ENCODE measurements at regions not wholly inside any gene's neighbourhood (a gene's known extent, or its start where the extent isn't known, plus 50 kb on each side); places are given as distances from the start of the nearest gene placed in this dataset.
A peak's percentile ranks its signal among the peaks of the same experiment; 100 is the strongest.

DNA sequence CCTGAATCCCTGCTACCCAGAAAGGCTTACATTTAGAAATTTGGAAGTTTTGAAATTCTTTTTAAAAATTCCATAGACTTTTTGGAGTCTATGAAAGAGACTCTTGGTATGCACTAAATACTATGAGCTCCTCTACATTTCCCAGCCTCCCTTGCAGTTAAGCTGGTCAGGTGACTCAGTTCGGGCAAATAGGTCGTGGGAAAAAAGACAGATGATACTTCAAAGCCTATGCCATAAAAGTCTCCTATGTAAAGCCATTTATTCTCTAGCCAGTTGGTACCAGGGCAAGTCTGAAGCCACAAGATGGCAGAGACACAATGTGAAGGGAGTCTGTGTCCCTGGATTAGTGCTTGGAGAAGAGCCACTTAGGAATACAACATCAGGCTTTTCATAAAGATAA lies 101.8 kb downstream of the BOD1 start:
- Histone ChIP-seq H3K79me1 (ENCODE audit: low read depth, low read length) (no peaks in the 10 kb centered on the region), H2BK15ac (ENCODE audit: low read length) (no peak overlapping the region), H3K9ac (replicated peaks in 1 of 4; ENCODE audit: extremely low read depth in 1 of 4, low read depth in 3 of 4, low read length in 3 of 4) (no peak overlapping the region), H3K27ac (ENCODE audit: low read depth, low read length) (no peak overlapping the region), H2BK20ac (ENCODE audit: low read length) (no peak overlapping the region), H4K91ac (replicated peaks; ENCODE audit: insufficient read length, low read length) (no peak overlapping the region), H3K18ac (ENCODE audit: extremely low read depth, low read length) (no peak overlapping the region), H2AFZ (ENCODE audit: low read length) (no peak overlapping the region), H3K23ac (ENCODE audit: insufficient read length) (no peak overlapping the region), H3K4me1 (replicated peaks in 1 of 4; ENCODE audit: control insufficient read depth in 3 of 4, insufficient read depth in 4 of 4, low read length in 3 of 4) (peaks cover 0 to 9% (median 1%) of the 10 kb centered on the region in 4 experiments; a peak in 1 of 7 replicates), H3K36me3 (ENCODE audit: control insufficient read depth in 2 of 4, insufficient read depth in 4 of 4, low read length in 3 of 4) (no peaks in the 10 kb centered on the region), H3K23me2 (ENCODE audit: low read depth, low read length) (no peaks in the 10 kb centered on the region), H3K27me3 (replicated peaks in 1 of 4; ENCODE audit: control insufficient read depth in 3 of 4, extremely low read depth in 1 of 4, insufficient read depth in 3 of 4, low read length in 3 of 4) (no peaks in the 10 kb centered on the region), H4K5ac (ENCODE audit: insufficient read length, low read depth, low read length) (no peak overlapping the region), H4K20me1 (replicated peaks in 1 of 2; ENCODE audit: control insufficient read depth in 1 of 2, insufficient read depth in 2 of 2, low read length in 2 of 2) (no peaks in the 10 kb centered on the region), H2BK12ac (ENCODE audit: low read depth, low read length) (no peak overlapping the region), H3K4me3 (ENCODE audit: extremely low read depth in 1 of 4, insufficient read depth in 2 of 4, low read depth in 3 of 4, low read length in 4 of 4) (no peak overlapping the region), H2BK5ac (ENCODE audit: low read depth, low read length) (no peak overlapping the region), H3K4ac (replicated peaks; ENCODE audit: insufficient read length, low read depth, low read length) (no peak overlapping the region), H3K79me2 (ENCODE audit: control insufficient read depth in 1 of 2, insufficient read depth in 2 of 2, low read length in 2 of 2) (no peaks in the 10 kb centered on the region), H2BK120ac (replicated peaks; ENCODE audit: low read depth, low read length) (no peak overlapping the region), H3K4me2 (ENCODE audit: insufficient read depth in 1 of 2, low read depth in 2 of 2, low read length in 2 of 2) (no peak overlapping the region), H2AK5ac (ENCODE audit: low read depth, low read length) (no peak overlapping the region), H4K8ac (ENCODE audit: extremely low read depth, insufficient read depth, low read length) (no peak overlapping the region), H3K56ac (replicated peaks; ENCODE audit: insufficient read length, low read depth, low read length) (no peak overlapping the region), H3K9me3 (ENCODE audit: insufficient read depth in 2 of 2, low read depth in 1 of 2, low read length in 1 of 2) (no peaks in the 10 kb centered on the region), H3K14ac (ENCODE audit: insufficient read length) (no peak overlapping the region)
- CTCF ChIA-PET (ENCODE audit: partially characterized antibody) = interaction anchor here (1.0 kb wide), 1 partner anchor 62 kb away, joined by 3 read pairs; no protein-coding TSS in a partner anchor
- TF ChIP-seq TBP (IDR thresholded peaks at IDR 0.05; ENCODE audit: low read depth, low read length) (no peak), SRF (IDR thresholded peaks at IDR 0.05; ENCODE audit: low read depth, low read length) (no peak), RBBP5 (IDR thresholded peaks at IDR 0.05; ENCODE audit: borderline replicate concordance, low read depth, low read length) (no peak), SIX5 (IDR thresholded peaks at IDR 0.05; ENCODE audit: low read depth, low read length) (no peak), CBX8 (IDR thresholded peaks at IDR 0.05; ENCODE audit: borderline replicate concordance, low read depth, low read length) (no peak)
- POLR2A ChIA-PET (ENCODE audit: partially characterized antibody) = no interaction called here
- DNase-seq (ENCODE audit: low read depth in 1 of 2, low spot score in 2 of 2) (peak in 1 of 2 experiments; percentile 8), FAIRE-seq (no peak)
- WGBS, 2 experiments (ENCODE audit: extremely low coverage in 1 of 2, insufficient coverage in 1 of 2, insufficient read length in 1 of 2, insufficient replicate concordance in 2 of 2, low coverage in 1 of 2, low lambda C conversion rate in 2 of 2, missing lambda C conversion rate in 1 of 2) = 92% methylated on average over 2 of the region's 2 CpGs; no CpG with 5 or more reads in 1 of the 2 experiments

Measured in H1 (cell line).